ENCODE measurements at regions not wholly inside any gene's neighbourhood (a gene's known extent, or its start where the extent isn't known, plus 50 kb on each side); places are given as distances from the start of the nearest gene placed in this dataset.
A peak's percentile ranks its signal among the peaks of the same experiment; 100 is the strongest.

- CTCF ChIA-PET = interaction anchor here (0.6 to 1.9 kb wide), 20 partner anchors 9 to 1421 kb away, joined by 3 to 34 read pairs (median 5); no protein-coding TSS in a partner anchor
- no peak for DNase-seq (ENCODE audit: low read depth, low spot score)
- TF ChIP-seq CTCF (IDR thresholded peaks at IDR 0.05; ENCODE audit: insufficient read depth, low read length, missing control alignments) = peak; percentile 88
- peak overlapping the region; percentile 59 for H3K4me3 ChIP-seq (ENCODE audit: low read depth, low read length)
- POLR2A ChIA-PET = no interaction called here
Measured at GRCh38 chr2:136423516-136423996, 305.6 kb upstream of the CXCR4 start.

GRCh38 chr2:136422512-136422911 is 304.6 kb upstream of the CXCR4 start:
- CTCF ChIA-PET = interaction anchor here (0.8 to 1.8 kb wide), 5 partner anchors 17 to 1416 kb away, joined by 3 to 5 read pairs (median 4); no protein-coding TSS in a partner anchor
- POLR2A ChIA-PET = no interaction called here
- TF ChIP-seq CTCF (IDR thresholded peaks at IDR 0.05; ENCODE audit: insufficient read depth, low read length, missing control alignments) = no peak

GRCh38 chr2:136420346-136420745 is 302.4 kb upstream of the CXCR4 start:
- no peak overlapping the region for H3K4me3 ChIP-seq (ENCODE audit: low read depth, low read length)
- DNase-seq (ENCODE audit: low read depth, low spot score) = no peak
- ChIA-PET CTCF (interaction anchor here (2.2 kb wide), 1 partner anchor 1418 kb away, joined by 5 read pairs; no protein-coding TSS in a partner anchor), POLR2A (no interaction called here)
- TF ChIP-seq CTCF (IDR thresholded peaks at IDR 0.05; ENCODE audit: insufficient read depth, low read length, missing control alignments) = no peak

More at GRCh38 chr2:136422512-136422911, 304.6 kb upstream of the CXCR4 start:
- no peak for DNase-seq (ENCODE audit: low read depth, low spot score)
- no peak overlapping the region for H3K4me3 ChIP-seq (ENCODE audit: low read depth, low read length)

GRCh38 chr2:136411946-136412345 is 294.0 kb upstream of the CXCR4 start:
- DNase-seq (ENCODE audit: low read depth, low spot score) = no peak
- ChIA-PET CTCF (no interaction called here), POLR2A (no interaction called here)
- no peak overlapping the region for H3K4me3 ChIP-seq (ENCODE audit: low read depth, low read length)
- TF ChIP-seq CTCF (IDR thresholded peaks at IDR 0.05; ENCODE audit: insufficient read depth, low read length, missing control alignments) = no peak

GRCh38 chr2:136410673-136411072 is 292.7 kb upstream of the CXCR4 start:
- CTCF ChIA-PET = interaction anchor here (1.8 kb wide), 1 partner anchor 1428 kb away, joined by 5 read pairs; no protein-coding TSS in a partner anchor
- H3K4me3 ChIP-seq (ENCODE audit: low read depth, low read length) = no peak overlapping the region
- POLR2A ChIA-PET = no interaction called here
- DNase-seq (ENCODE audit: low read depth, low spot score) = no peak
- no peak for TF ChIP-seq CTCF (IDR thresholded peaks at IDR 0.05; ENCODE audit: insufficient read depth, low read length, missing control alignments)

GRCh38 chr2:136408795-136409194 is 290.8 kb upstream of the CXCR4 start:
- TF ChIP-seq CTCF (IDR thresholded peaks at IDR 0.05; ENCODE audit: insufficient read depth, low read length, missing control alignments) = no peak
- DNase-seq (ENCODE audit: low read depth, low spot score) = no peak
- no peak overlapping the region for H3K4me3 ChIP-seq (ENCODE audit: low read depth, low read length)
- ChIA-PET POLR2A (no interaction called here), CTCF (interaction anchor here (0.8 kb wide), 1 partner anchor 15 kb away, joined by 4 read pairs; no protein-coding TSS in a partner anchor)
